NCI-H2196 treated with DMSO at 0.1 percent for 48 hours (cell line): ENCODE measurements at regions not wholly inside any gene's neighbourhood (a gene's known extent, or its start where the extent isn't known, plus 50 kb on each side); places are given as distances from the start of the nearest gene placed in this dataset.
A peak's percentile ranks its signal among the peaks of the same experiment; 100 is the strongest.
"Not testable (repeated sequence)": the region's sequence is repeated elsewhere in the genome, so short reads cannot be mapped to it uniquely, and the experiment has no call there.

Source experiments
- DNase-seq: peaks from one replicate; lab custom pipeline; 2025; ENCODE audit not compliant: unreplicated experiment; lab: John Stamatoyannopoulos, UW

GRCh38 chr2:192827735-192828134 is 633.0 kb upstream of the TMEFF2 start:
- no peak for DNase-seq

GRCh38 chr2:192814376-192814775 is 619.6 kb upstream of the TMEFF2 start:
- no peak for DNase-seq

GRCh38 chr2:192813341-192813740 is 618.6 kb upstream of the TMEFF2 start:
- no peak for DNase-seq

- DNase-seq: no peak
These were observed 614.4 kb upstream of the TMEFF2 start for GRCh38 chr2:192809173-192809572.

GRCh38 chr2:192783643-192784042 is 588.9 kb upstream of the TMEFF2 start:
- no peak for DNase-seq

GRCh38 chr2:192775459-192776262 is 580.9 kb upstream of the TMEFF2 start:
- no peak for DNase-seq

- DNase-seq: no peak
These were observed 580.3 kb upstream of the TMEFF2 start for GRCh38 chr2:192775011-192775410.

GRCh38 chr2:192773044-192773443 is 578.3 kb upstream of the TMEFF2 start:
- DNase-seq: no peak

GRCh38 chr2:192749611-192750200 is 555.0 kb upstream of the TMEFF2 start:
- DNase-seq: no peak

GRCh38 chr2:192741889-192742288 is 547.2 kb upstream of the TMEFF2 start:
- DNase-seq: no peak

GRCh38 chr2:192735447-192735846 is 540.7 kb upstream of the TMEFF2 start:
- no peak for DNase-seq

GRCh38 chr2:192729369-192729768 is 534.6 kb upstream of the TMEFF2 start:
- no peak for DNase-seq

- no peak for DNase-seq
These were observed 531.3 kb upstream of the TMEFF2 start for GRCh38 chr2:192725991-192726390.

- DNase-seq: no peak
These were observed 524.9 kb upstream of the TMEFF2 start for GRCh38 chr2:192719629-192720028.

- no peak for DNase-seq
These were observed 523.6 kb upstream of the TMEFF2 start for GRCh38 chr2:192718340-192718739.

- DNase-seq: no peak
These were observed 506.2 kb upstream of the TMEFF2 start for GRCh38 chr2:192700934-192701333.

GRCh38 chr2:192697880-192698279 is 503.1 kb upstream of the TMEFF2 start:
- DNase-seq: no peak

GRCh38 chr2:192696857-192697256 is 502.1 kb upstream of the TMEFF2 start:
- no peak for DNase-seq

- DNase-seq: no peak
These were observed 492.3 kb upstream of the TMEFF2 start for GRCh38 chr2:192687015-192687414.

- DNase-seq: not testable (repeated sequence)
These were observed 487.8 kb upstream of the TMEFF2 start for GRCh38 chr2:192682511-192682910.

GRCh38 chr2:192675681-192676080 is 480.9 kb upstream of the TMEFF2 start:
- DNase-seq: no peak

- DNase-seq: peak; percentile 1
These were observed 474.9 kb upstream of the TMEFF2 start for GRCh38 chr2:192669505-192670091.
